GM21390 (cell line): ENCODE measurements at regions not wholly inside any gene's neighbourhood (a gene's known extent, or its start where the extent isn't known, plus 50 kb on each side); places are given as distances from the start of the nearest gene placed in this dataset.
"Not testable (repeated sequence)": the region's sequence is repeated elsewhere in the genome, so short reads cannot be mapped to it uniquely, and the experiment has no call there.

Experiments
- ATAC-seq: cut with Tn5 transposase; IDR thresholded peaks from one replicate; pipeline ENCODE4 v1.9.1; 2021; ENCODE audit not compliant: unreplicated experiment

GRCh38 chr1:241447031-241447644 lies 72.4 kb downstream of the FH start:
- ATAC-seq, result no peak

GRCh38 chr1:241444836-241445235 lies 74.7 kb downstream of the FH start:
- ATAC-seq, result no peak

- no peak for ATAC-seq
Observed at GRCh38 chr1:241443561-241443960, 76.0 kb downstream of the FH start.

- ATAC-seq, result no peak
Observed at GRCh38 chr1:241442686-241443085, 76.9 kb downstream of the FH start.

GRCh38 chr1:241440904-241441303 lies 78.7 kb downstream of the FH start:
- ATAC-seq, result no peak

GRCh38 chr1:241438686-241439085 lies 80.9 kb downstream of the FH start:
- ATAC-seq, result not testable (repeated sequence)

GRCh38 chr1:241432241-241432640 lies 75.2 kb upstream of the RGS7 start:
- ATAC-seq, result no peak

GRCh38 chr1:241425091-241425490 lies 68.1 kb upstream of the RGS7 start:
- ATAC-seq, result not testable (repeated sequence)

- peak; percentile 11 for ATAC-seq
Observed at GRCh38 chr1:241424480-241424971, 67.5 kb upstream of the RGS7 start.

- ATAC-seq, result peak; percentile 94
Observed at GRCh38 chr1:241423541-241424479, 66.8 kb upstream of the RGS7 start.

GRCh38 chr1:241422470-241422869 lies 65.5 kb upstream of the RGS7 start:
- no peak for ATAC-seq

GRCh38 chr1:241419986-241420385 lies 63.0 kb upstream of the RGS7 start:
- no peak for ATAC-seq

GRCh38 chr1:241417258-241417657 lies 60.3 kb upstream of the RGS7 start:
- ATAC-seq, result no peak

- ATAC-seq, result no peak
Observed at GRCh38 chr1:241413974-241414373, 57.0 kb upstream of the RGS7 start.

- ATAC-seq, result no peak
Observed at GRCh38 chr1:241413386-241413785, 56.4 kb upstream of the RGS7 start.

- no peak for ATAC-seq
Observed at GRCh38 chr1:241412646-241413045, 55.6 kb upstream of the RGS7 start.

GRCh38 chr1:241411776-241412338 lies 54.9 kb upstream of the RGS7 start:
- no peak for ATAC-seq

GRCh38 chr1:241411056-241411775 lies 54.2 kb upstream of the RGS7 start:
- ATAC-seq, result no peak

- ATAC-seq, result no peak
Observed at GRCh38 chr1:241408170-241408569, 51.2 kb upstream of the RGS7 start.
